RWPE1 (cell line): ENCODE measurements at regions not wholly inside any gene's neighbourhood (a gene's known extent, or its start where the extent isn't known, plus 50 kb on each side); places are given as distances from the start of the nearest gene placed in this dataset.
A peak's percentile ranks its signal among the peaks of the same experiment; 100 is the strongest.

ENCODE experiments used
- CTCF ChIA-PET: fragments of 350-600 bp; sonication (Branson Sonifier 250); formaldehyde crosslinking; extraction: SDS; loops from one replicate; lab custom pipeline; 2021; lab: Yijun Ruan, JAX
- POLR2A ChIA-PET: fragments of 400-600 bp; formaldehyde crosslinking; extraction: SDS; loops from one replicate; lab custom pipeline; 2020; ENCODE audit warnings: antibody characterized with exemption; ENCODE audit not compliant: low non-redundant PET; lab: Yijun Ruan, JAX
- DNase-seq: peaks from one replicate; pipeline ENCODE4 v3.0.0; 2012; ENCODE audit warnings: low spot score
- H3K27ac ChIP-seq: fragments of 450-650 bp; 2 replicates; pipeline ENCODE4 v1.5.1; 2017
- TF ChIP-seq, protein P1 (sequence below): fragments of 450-650 bp; conservative IDR thresholded peaks from 2 replicates; pipeline ENCODE4 v1.5.1; 2017; ENCODE audit warnings: low read depth, mild to moderate bottlenecking

DNA sequence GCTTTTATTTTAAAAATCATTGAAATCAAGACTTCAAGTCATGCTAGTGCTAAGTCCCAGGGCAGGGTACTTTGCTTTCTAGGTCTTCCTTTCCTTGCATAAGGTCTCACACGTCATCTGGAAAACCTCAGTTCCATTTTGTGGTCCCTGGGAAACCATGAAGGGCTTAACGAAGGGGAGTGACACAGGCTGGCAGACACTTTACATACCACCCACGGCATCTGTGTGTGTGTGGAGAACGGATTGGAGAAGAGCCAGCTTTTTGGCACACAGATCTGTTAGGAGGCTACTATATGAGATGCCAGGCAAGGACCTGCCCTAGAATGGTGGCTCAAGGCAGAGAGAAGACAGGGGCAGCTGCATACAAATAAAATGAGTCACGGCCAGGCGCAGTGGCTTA lies 107.5 kb upstream of the NSMCE3 start:
- ChIA-PET CTCF (interaction anchor here (1.1 kb wide), 1 partner anchor 62 kb away, joined by 4 read pairs; no protein-coding TSS in a partner anchor), POLR2A (no interaction called here)
- DNase-seq, result no peak
- no peak overlapping the region for H3K27ac ChIP-seq
- TF ChIP-seq, protein P1, sequence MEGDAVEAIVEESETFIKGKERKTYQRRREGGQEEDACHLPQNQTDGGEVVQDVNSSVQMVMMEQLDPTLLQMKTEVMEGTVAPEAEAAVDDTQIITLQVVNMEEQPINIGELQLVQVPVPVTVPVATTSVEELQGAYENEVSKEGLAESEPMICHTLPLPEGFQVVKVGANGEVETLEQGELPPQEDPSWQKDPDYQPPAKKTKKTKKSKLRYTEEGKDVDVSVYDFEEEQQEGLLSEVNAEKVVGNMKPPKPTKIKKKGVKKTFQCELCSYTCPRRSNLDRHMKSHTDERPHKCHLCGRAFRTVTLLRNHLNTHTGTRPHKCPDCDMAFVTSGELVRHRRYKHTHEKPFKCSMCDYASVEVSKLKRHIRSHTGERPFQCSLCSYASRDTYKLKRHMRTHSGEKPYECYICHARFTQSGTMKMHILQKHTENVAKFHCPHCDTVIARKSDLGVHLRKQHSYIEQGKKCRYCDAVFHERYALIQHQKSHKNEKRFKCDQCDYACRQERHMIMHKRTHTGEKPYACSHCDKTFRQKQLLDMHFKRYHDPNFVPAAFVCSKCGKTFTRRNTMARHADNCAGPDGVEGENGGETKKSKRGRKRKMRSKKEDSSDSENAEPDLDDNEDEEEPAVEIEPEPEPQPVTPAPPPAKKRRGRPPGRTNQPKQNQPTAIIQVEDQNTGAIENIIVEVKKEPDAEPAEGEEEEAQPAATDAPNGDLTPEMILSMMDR, result no peak

GRCh38 chr15:29376590-29376989 lies 107.0 kb upstream of the NSMCE3 start:
- ChIA-PET CTCF (interaction anchor here (0.6 to 0.7 kb wide), 2 partner anchors 275 to 467 kb away, joined by 4 to 6 read pairs; no protein-coding TSS in a partner anchor), POLR2A (no interaction called here)
- DNase-seq, result no peak
- no peak overlapping the region for H3K27ac ChIP-seq
- TF ChIP-seq, protein P1, result no peak

DNA sequence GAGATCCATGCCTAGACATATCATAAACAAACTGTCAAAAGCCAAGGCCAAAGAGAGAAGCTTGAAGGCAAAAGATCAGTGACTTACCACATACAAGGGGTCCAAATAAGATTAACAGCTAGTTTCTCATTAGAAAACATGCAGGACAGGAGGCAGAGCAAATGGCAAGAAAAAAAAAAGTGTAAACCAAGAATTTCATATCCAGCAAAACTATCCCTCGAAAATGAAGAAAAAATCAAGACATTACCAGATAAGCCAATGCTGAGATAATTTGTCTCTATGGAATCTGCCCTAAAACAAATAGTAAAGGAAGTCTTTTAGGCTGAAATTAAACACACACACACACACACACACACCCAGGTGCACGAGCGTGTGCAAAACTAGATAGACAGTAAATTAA lies 99.6 kb upstream of the NSMCE3 start:
- TF ChIP-seq, protein P1, result no peak
- H3K27ac ChIP-seq, result no peak overlapping the region
- ChIA-PET POLR2A (no interaction called here), CTCF (no interaction called here)
- DNase-seq, result no peak

DNA sequence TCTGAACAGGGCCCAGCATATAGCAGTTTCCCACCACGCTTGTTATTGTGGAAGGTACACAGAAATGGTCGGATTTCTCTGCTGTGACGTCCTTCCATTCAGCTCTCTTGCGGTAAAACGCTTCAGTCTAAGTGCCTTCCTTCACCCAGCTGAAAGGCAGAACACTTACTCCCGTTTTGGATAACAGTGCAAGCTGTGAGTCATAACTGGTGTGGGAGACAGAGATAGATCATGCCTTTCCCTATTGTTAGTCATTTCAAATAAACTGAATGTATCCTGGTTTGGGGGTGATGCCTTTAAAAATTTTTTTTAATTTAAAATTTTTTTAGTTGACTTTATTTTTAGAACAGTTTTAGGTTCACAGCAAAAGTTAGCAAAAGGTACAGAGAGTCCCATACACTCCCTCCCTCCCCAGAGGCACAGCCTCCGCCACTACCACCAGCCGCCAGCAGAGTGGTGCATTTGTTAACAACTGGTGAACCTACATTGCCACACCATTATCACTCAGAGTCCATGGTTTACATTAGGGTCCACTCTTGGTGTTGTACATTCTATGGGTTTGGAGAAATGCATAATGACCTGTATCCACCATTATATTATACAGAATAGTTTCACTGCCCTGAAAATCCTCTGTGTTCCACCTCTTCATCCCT lies 94.9 kb upstream of the NSMCE3 start:
- DNase-seq, result peak; percentile 13
- CTCF ChIA-PET, result interaction anchor here (0.6 kb wide), 2 partner anchors 66 to 72 kb away, joined by 3 to 4 read pairs; no protein-coding TSS in a partner anchor
- POLR2A ChIA-PET, result no interaction called here
- no peak overlapping the region for H3K27ac ChIP-seq
- TF ChIP-seq, protein P1, result no peak

GRCh38 chr15:29361560-29361959 lies 91.9 kb upstream of the NSMCE3 start:
- ChIA-PET CTCF (interaction anchor here (0.6 kb wide), 1 partner anchor 97 kb away, joined by 4 read pairs; no protein-coding TSS in a partner anchor), POLR2A (no interaction called here)
- TF ChIP-seq, protein P1, result no peak

DNA sequence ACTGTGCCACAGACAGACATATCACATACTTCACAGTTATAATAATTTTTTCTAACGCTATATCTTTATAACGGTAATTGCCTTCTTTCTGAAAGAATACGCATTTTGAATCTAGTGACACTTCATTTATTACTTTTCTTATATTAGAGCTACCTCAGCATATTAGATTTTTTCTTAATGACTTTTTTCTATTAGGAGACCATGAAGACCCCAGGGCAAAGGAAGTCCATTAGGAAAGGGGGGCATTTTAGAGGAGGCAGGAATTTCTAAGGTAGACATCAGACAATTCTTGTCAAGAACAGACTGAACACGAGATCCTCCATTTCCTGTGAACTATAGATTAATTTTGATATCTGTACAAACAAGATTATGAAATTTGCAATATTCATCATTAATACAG lies 90.5 kb upstream of the NSMCE3 start:
- DNase-seq, result no peak
- no peak overlapping the region for H3K27ac ChIP-seq
- TF ChIP-seq, protein P1, result no peak
- POLR2A ChIA-PET, result no interaction called here
- CTCF ChIA-PET, result no interaction called here

More at GRCh38 chr15:29361560-29361959, 91.9 kb upstream of the NSMCE3 start:
- DNase-seq, result no peak
- no peak overlapping the region for H3K27ac ChIP-seq
